ENCODE measurements at regions not wholly inside any gene's neighbourhood (a gene's known extent, or its start where the extent isn't known, plus 50 kb on each side); places are given as distances from the start of the nearest gene placed in this dataset.

- intact Hi-C loops (cut with DNase I) = no loop called here
- H3K27me3 ChIP-seq = peaks cover 0 to 12% (median 0%) of the 10 kb centered on the region in 4 donors
- 54 to 64% methylated on average over 6 of the region's 7 CpGs for WGBS, 2 donors
- H3K4me3 ChIP-seq = no peak overlapping the region
- H3K27ac ChIP-seq = no peak overlapping the region
- H3K9me3 ChIP-seq = no peaks in the 10 kb centered on the region
- no peak for DNase-seq
- TF ChIP-seq CTCF (IDR thresholded peaks at IDR 0.05) (no peak), POLR2A (IDR thresholded peaks at IDR 0.05) (no peak)
- H3K36me3 ChIP-seq = no peaks in the 10 kb centered on the region
- no peaks in the 10 kb centered on the region for H3K4me1 ChIP-seq
These were observed 165.4 kb upstream of the TOPAZ1 start for GRCh38 chr3:44076221-44076829.

- H3K4me1 ChIP-seq = no peaks in the 10 kb centered on the region
- H3K27ac ChIP-seq = no peak overlapping the region
- peaks cover 0 to 12% (median 0%) of the 10 kb centered on the region in 4 donors for H3K27me3 ChIP-seq
- TF ChIP-seq POLR2A (IDR thresholded peaks at IDR 0.05) (no peak), CTCF (IDR thresholded peaks at IDR 0.05) (no peak)
- no peaks in the 10 kb centered on the region for H3K36me3 ChIP-seq
- DNase-seq = no peak
- no peak overlapping the region for H3K4me3 ChIP-seq
- H3K9me3 ChIP-seq = no peaks in the 10 kb centered on the region
- 30 to 60% methylated on average over 3 to 5 of the region's 5 CpGs for WGBS, 2 donors
- intact Hi-C loops (cut with DNase I) = no loop called here
These were observed 164.4 kb upstream of the TOPAZ1 start for GRCh38 chr3:44077267-44077666.

GRCh38 chr3:44078863-44079262, 162.8 kb upstream of the TOPAZ1 start:
- H3K4me3 ChIP-seq = no peak overlapping the region
- TF ChIP-seq POLR2A (IDR thresholded peaks at IDR 0.05) (no peak), CTCF (IDR thresholded peaks at IDR 0.05) (no peak)
- intact Hi-C loops (cut with DNase I) = no loop called here

GRCh38 chr3:44079916-44080315, 161.8 kb upstream of the TOPAZ1 start:
- no peaks in the 10 kb centered on the region for H3K9me3 ChIP-seq
- H3K27me3 ChIP-seq = peaks cover 0 to 12% (median 0%) of the 10 kb centered on the region in 4 donors
- H3K4me1 ChIP-seq = no peaks in the 10 kb centered on the region
- TF ChIP-seq CTCF (IDR thresholded peaks at IDR 0.05) (no peak), POLR2A (IDR thresholded peaks at IDR 0.05) (no peak)
- H3K4me3 ChIP-seq = no peak overlapping the region
- intact Hi-C loops (cut with DNase I) = no loop called here
- 60% methylated on average over 1 of the region's 1 CpG; no CpG with 5 or more reads in 1 of the 2 donors for WGBS, 2 donors
- DNase-seq = no peak
- no peaks in the 10 kb centered on the region for H3K36me3 ChIP-seq
- no peak overlapping the region for H3K27ac ChIP-seq

More at GRCh38 chr3:44078863-44079262, 162.8 kb upstream of the TOPAZ1 start:
- no peaks in the 10 kb centered on the region for H3K9me3 ChIP-seq
- H3K27ac ChIP-seq = no peak overlapping the region
- H3K4me1 ChIP-seq = no peaks in the 10 kb centered on the region
- no peak for DNase-seq
- WGBS, 2 donors = 77 to 97% methylated on average over 3 to 6 of the region's 7 CpGs
- peaks cover 0 to 12% (median 0%) of the 10 kb centered on the region in 4 donors for H3K27me3 ChIP-seq
- no peaks in the 10 kb centered on the region for H3K36me3 ChIP-seq

GRCh38 chr3:44080474-44081072, 161.1 kb upstream of the TOPAZ1 start:
- 61 to 63% methylated on average over 11 of the region's 11 CpGs for WGBS, 2 donors
- intact Hi-C loops (cut with DNase I) = no loop called here
- TF ChIP-seq POLR2A (IDR thresholded peaks at IDR 0.05) (no peak), CTCF (IDR thresholded peaks at IDR 0.05) (no peak)
- no peak for DNase-seq
- peaks cover 0 to 9% (median 0%) of the 10 kb centered on the region in 4 donors for H3K27me3 ChIP-seq
- H3K4me1 ChIP-seq = no peaks in the 10 kb centered on the region
- H3K4me3 ChIP-seq = no peak overlapping the region
- no peak overlapping the region for H3K27ac ChIP-seq
- no peaks in the 10 kb centered on the region for H3K36me3 ChIP-seq
- H3K9me3 ChIP-seq = no peaks in the 10 kb centered on the region
